PC-3 (cell line): ENCODE measurements at regions not wholly inside any gene's neighbourhood (a gene's known extent, or its start where the extent isn't known, plus 50 kb on each side); places are given as distances from the start of the nearest gene placed in this dataset.

ENCODE experiments used
- CTCF ChIP-seq: fragments of 300-600 bp; sonication (generic); conservative IDR thresholded peaks from 2 replicates; pipeline ENCODE4 v1.5.1; 2017; ENCODE audit warnings: antibody characterized with exemption, low read depth, mild to moderate bottlenecking, low read length
- EZH2 ChIP-seq: fragments of 300-600 bp; sonication (generic); IDR thresholded peaks from one replicate; pipeline ENCODE4 v1.6.1; 2017; ENCODE audit warnings: antibody characterized with exemption, mild to moderate bottlenecking, low read length; ENCODE audit not compliant: unreplicated experiment

GRCh38 chr13:76418404-76418803 is 467.8 kb downstream of the KCTD12 start:
- TF ChIP-seq EZH2 (no peak), CTCF (no peak)
